ENCODE measurements at regions not wholly inside any gene's neighbourhood (a gene's known extent, or its start where the extent isn't known, plus 50 kb on each side); places are given as distances from the start of the nearest gene placed in this dataset. TPM values are rescaled to one million over a fixed set of nuclear protein-coding genes. Genes with fewer than 3 reads are reported as not detected.
A peak's percentile ranks its signal among the peaks of the same experiment; 100 is the strongest.

DNA sequence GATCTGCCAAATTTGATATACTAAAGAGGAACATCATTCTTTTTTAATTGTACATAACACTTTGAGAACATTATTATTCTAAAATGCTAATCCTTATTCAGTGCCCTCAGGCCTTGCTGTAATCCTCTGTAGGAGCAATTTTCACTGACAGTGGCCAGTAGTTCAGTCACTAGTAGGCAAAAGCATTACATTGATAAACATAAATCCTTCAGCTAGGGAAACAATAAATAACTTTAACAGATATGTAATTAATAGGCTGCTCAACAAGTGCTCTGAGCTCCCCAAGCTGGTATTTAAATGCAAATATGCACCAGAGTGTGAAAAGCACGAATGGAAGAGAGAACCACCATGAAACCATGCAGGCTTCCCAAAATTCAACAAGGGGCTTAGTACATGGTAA lies 77.7 kb upstream of the FAM47C start:
- Histone ChIP-seq H3K4me1 (ENCODE audit: control insufficient read depth, insufficient read depth, low read length) (no peaks in the 10 kb centered on the region), H3K36me3 (ENCODE audit: insufficient read depth, low read length) (no peaks in the 10 kb centered on the region), H3K9ac (ENCODE audit: low read depth, low read length) (no peak overlapping the region), H3K4me2 (ENCODE audit: low read length) (no peak overlapping the region), H3K27me3 (ENCODE audit: control insufficient read depth, insufficient read depth, low read length) (no peaks in the 10 kb centered on the region), H3K4me3 (ENCODE audit: low read length) (no peak overlapping the region), H3K9me3 (replicated peaks; ENCODE audit: low read length) (no peaks in the 10 kb centered on the region)

DNA sequence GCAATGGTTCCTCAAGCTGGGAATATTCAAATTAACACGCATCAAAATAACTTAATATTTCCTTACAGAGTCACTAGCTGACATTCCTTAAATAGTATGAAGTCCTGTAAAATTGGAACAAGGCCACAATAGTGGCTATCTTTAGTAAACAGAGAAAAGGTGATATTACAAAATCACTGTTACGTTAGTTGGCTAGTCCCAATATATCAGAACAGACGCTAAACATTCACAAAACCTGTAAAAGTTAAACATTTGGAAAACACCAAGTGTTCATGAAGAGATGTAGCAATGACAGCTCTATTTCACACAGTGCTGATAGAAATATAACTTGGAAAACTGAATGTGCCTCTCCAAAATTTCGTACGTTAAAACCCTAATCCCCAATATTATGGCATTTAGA lies 61.0 kb upstream of the FAM47C start:
- Histone ChIP-seq H3K9ac (ENCODE audit: low read depth, low read length) (no peak overlapping the region), H3K36me3 (ENCODE audit: insufficient read depth, low read length) (no peaks in the 10 kb centered on the region), H3K9me3 (replicated peaks; ENCODE audit: low read length) (no peaks in the 10 kb centered on the region), H3K27me3 (ENCODE audit: control insufficient read depth, insufficient read depth, low read length) (no peaks in the 10 kb centered on the region), H3K4me3 (ENCODE audit: low read length) (no peak overlapping the region), H3K4me2 (ENCODE audit: low read length) (no peak overlapping the region), H3K4me1 (ENCODE audit: control insufficient read depth, insufficient read depth, low read length) (no peaks in the 10 kb centered on the region)

DNA sequence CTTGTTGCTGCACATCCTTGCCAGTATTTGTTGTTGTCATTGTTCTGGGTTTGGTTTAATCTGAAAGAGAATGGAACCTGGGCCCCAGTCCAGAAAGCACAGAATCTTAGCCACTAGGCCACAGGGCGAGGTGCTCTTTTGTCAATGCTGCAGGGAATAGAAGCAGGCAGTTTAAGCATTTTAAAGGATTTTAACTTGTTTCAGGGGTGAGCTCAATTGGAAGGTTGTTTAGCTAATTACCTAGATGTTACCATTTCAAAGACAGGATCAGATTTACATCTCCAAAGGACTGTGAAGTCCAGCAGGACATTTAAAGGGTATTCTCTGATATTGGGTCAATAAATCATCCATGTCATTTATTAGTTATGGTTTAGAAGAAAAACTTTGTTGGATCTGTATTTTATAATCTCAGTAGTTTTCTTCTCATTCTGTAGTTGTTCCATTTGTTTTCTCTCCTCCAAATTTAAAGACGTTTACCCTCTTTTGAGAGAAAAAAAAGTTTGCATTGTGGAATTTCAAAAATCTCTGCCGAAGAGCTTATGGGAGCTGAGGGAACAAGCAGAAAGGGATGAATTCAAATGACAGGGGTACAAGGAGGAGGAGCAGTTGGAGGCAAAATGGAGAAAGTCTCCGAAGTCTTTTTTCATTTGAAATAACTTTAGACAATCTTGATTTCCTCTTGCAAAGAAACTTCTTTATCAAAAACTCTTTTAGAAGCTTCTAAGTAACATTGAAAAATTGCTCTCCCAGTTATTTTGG lies 57.5 kb upstream of the FAM47C start:
- Histone ChIP-seq H3K4me1 (ENCODE audit: control insufficient read depth, insufficient read depth, low read length) (no peaks in the 10 kb centered on the region), H3K4me3 (ENCODE audit: low read length) (no peak overlapping the region)

DNA sequence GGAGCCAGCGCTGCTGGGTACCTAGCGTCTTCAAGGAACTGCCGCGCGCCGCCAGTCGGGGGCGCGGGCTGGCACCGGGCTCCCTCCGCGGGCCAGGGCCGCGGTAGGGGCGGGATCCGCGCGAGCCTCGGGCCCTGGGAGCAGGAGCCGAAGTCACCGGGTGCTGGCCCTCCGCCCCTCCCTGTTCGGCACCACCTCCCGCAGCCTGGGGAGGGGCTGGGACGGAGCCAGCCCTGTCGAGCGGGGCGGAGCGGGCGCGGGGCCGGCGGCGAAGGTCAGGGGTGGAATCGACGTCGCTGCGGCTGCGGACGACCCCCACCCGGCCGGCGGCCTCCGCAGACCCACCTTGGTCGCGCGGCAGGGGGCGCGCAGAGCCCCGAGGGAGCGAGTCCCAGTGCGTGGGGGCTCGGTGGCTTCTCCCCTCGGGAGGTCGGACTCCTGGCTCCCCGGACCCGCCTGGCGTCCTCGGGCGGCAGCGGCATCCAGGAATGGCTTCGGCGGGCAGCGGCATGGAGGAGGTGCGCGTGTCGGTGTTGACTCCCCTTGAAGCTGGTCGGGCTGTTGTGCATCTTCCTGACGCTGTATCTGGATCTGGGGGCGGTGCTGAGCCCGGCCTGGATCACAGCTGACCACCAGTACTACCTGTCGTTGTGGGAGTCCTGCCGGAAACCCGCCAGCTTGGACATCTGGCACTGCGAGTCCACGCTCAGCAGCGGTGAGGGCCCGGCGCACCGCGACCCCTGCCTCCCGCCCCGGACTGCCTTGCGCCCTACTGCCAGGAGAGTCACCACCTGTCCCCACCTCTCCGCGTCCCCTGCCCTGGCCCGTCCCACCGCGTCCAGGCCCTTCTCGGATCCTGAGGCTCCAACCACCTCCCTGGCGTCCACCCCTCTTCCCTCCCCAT lies 50.5 kb upstream of the FAM47C start:
- Histone ChIP-seq H3K27me3 (ENCODE audit: control insufficient read depth, insufficient read depth, low read length) (no peaks in the 10 kb centered on the region), H3K36me3 (ENCODE audit: insufficient read depth, low read length) (no peaks in the 10 kb centered on the region), H3K4me1 (ENCODE audit: control insufficient read depth, insufficient read depth, low read length) (no peaks in the 10 kb centered on the region), H3K4me3 (ENCODE audit: low read length) (peak overlapping the region; percentile 56), H3K9ac (ENCODE audit: low read depth, low read length) (no peak overlapping the region), H3K4me2 (ENCODE audit: low read length) (peak overlapping the region; percentile 72), H3K9me3 (replicated peaks; ENCODE audit: low read length) (no peaks in the 10 kb centered on the region)

More for the DNA sequence above, 57.5 kb upstream of the FAM47C start:
- Histone ChIP-seq H3K36me3 (ENCODE audit: insufficient read depth, low read length) (no peaks in the 10 kb centered on the region), H3K9me3 (replicated peaks; ENCODE audit: low read length) (no peaks in the 10 kb centered on the region), H3K9ac (ENCODE audit: low read depth, low read length) (no peak overlapping the region), H3K4me2 (ENCODE audit: low read length) (no peak overlapping the region), H3K27me3 (ENCODE audit: control insufficient read depth, insufficient read depth, low read length) (no peaks in the 10 kb centered on the region)

Small RNA genes lying in the stretch of these regions (small RNA-seq; reads per million reads assigned to genes)
- not detected for gene BX842568.4

All from skeletal muscle satellite cell (primary cell).